Heart right ventricle (tissue), 16 donors: ENCODE measurements at regions not wholly inside any gene's neighbourhood (a gene's known extent, or its start where the extent isn't known, plus 50 kb on each side); places are given as distances from the start of the nearest gene placed in this dataset.

Experiments
- ATAC-seq, 8 donors: fragments of 200-7000 bp; cut with Tn5 transposase; one replicate each; pipeline ENCODE4 v1.9.1; 2020; ENCODE audit warnings: mild to moderate bottlenecking in 8 of 8, moderate library complexity in 8 of 8, moderate number of reproducible peaks in 1 of 8
- DNase-seq, 2 donors: peaks; one replicate each; pipeline ENCODE4 v3.0.0-alpha.2; 2020
- H3K27ac ChIP-seq, 10 donors: fragments of 200-600 bp; sonication (generic) in 2 of 10; one replicate each; pipeline versions ENCODE4 v1.5.0 to v1.8.0; 2020 to 2022; ENCODE audit warnings: mild to moderate bottlenecking in 3 of 10
- H3K27me3 ChIP-seq, 7 donors: fragments of 200-600 bp; one replicate each; pipeline ENCODE4 v1.8.0; 2021 to 2022; ENCODE audit warnings: mild to moderate bottlenecking in 2 of 7
- H3K36me3 ChIP-seq, 9 donors: fragments of 200-600 bp; sonication (generic) in 1 of 9; one replicate each; pipeline versions ENCODE4 v1.5.0 to v1.8.0; 2020 to 2022; ENCODE audit warnings: mild to moderate bottlenecking in 2 of 9
- H3K4me1 ChIP-seq, 9 donors: fragments of 200-600 bp; sonication (generic) in 1 of 9; one replicate each; pipeline versions ENCODE4 v1.5.0 to v1.8.0; 2020 to 2022; ENCODE audit warnings: mild to moderate bottlenecking in 4 of 9
- H3K4me3 ChIP-seq, 10 donors: fragments of 200-600 bp; sonication (generic) in 2 of 10; one replicate each; pipeline versions ENCODE4 v1.5.0 to v1.8.0; 2020 to 2022; ENCODE audit warnings: mild to moderate bottlenecking in 7 of 10, moderate library complexity in 2 of 10
- H3K9me3 ChIP-seq, 11 donors: fragments of 200-600 bp in 10 of 11; sonication (generic) in 2 of 11; one replicate each; pipeline versions ENCODE4 v1.5.0 to v1.8.0; 2013 to 2022; ENCODE audit warnings: mild to moderate bottlenecking in 2 of 11, control low read depth in 1 of 11, moderate library complexity in 1 of 11
- CTCF ChIP-seq, 9 donors: fragments of 200-600 bp; sonication (generic) in 2 of 9; IDR thresholded peaks; one replicate each; pipeline versions ENCODE4 v1.5.0 to v1.8.0; 2021 to 2022; ENCODE audit warnings: antibody characterized with exemption in 9 of 9, mild to moderate bottlenecking in 5 of 9, moderate library complexity in 1 of 9
- WGBS, 2 donors: extraction: QIAGEN DNeasy Blood & Tissue Kit; methylation state at CpG; one replicate each; pipeline ENCODE4 v1.1.7; 2013; ENCODE audit warnings: inconsistent platforms in 1 of 2; 5-methylcytosine and 5-hydroxymethylcytosine counted together
- intact Hi-C, 10 donors: fragments of 100-400 bp; cut with DNase I; formaldehyde crosslinking; loops; one replicate each; pipeline versions ENCODE4 v1.11.1 to v1.14.2; 2022
- donor health status: Arrhythmogenic right ventricular cardiomyopathy.
- donor health status: ischemic (EF 13 %, LVEDD 7.1; RV severe dilation, severe dysfunction).
- donor health status: healthy with polysubstance abuse.
- donor health status: DM: no; HTN: yes; CAD: no.
- donor health status: DM: no; HTN: no; CAD: no.
- donor health status: ischemic (EF 25% LVEDD 6.9; RV normal size, moderate dysfunction).
- donor health status: ischemic (EF 25% LVEDD 5.7; RV mildly dilated, moderate dysfunction).
- donor health status: healthy.
- donor health status: DM: yes; HTN: yes; CAD: no.
- donor health status: Ischemic cardiomyopathy.
- donor health status: ischemic (EF 35%, LVEDD 5.7; RV mildly dilated, moderate dysfunction).
- donor health status: nonischemic (EF 11% LVEDD 7.7; RV severe dilation, severe dysfunction).
- donor health status: DM: yes; HTN: yes; CAD: no.
- donor health status: PGD.
- donor health status: ischemic (EF 29% LVEDD 5.4; RV normal size, mild dysfunction).
- donor health status: nonischemic (EF 23%, LVEDD 6.1; RV moderate dilation, normal function).

- H3K9me3 ChIP-seq = no peaks in the 10 kb centered on the region
- no peak overlapping the region for H3K4me3 ChIP-seq
- no peaks in the 10 kb centered on the region for H3K36me3 ChIP-seq
- ATAC-seq (no peak), DNase-seq (no peak)
- H3K27ac ChIP-seq = no peak overlapping the region
- TF ChIP-seq CTCF (IDR thresholded peaks at IDR 0.05) = no peak
- H3K27me3 ChIP-seq = no peaks in the 10 kb centered on the region
- intact Hi-C loops = loop anchor here in 1 of 10 donors (10.0 kb wide), 1 partner anchor 104 kb away; no protein-coding TSS in a partner anchor
- WGBS, 2 donors = 92 to 93% methylated on average over 2 of the region's 2 CpGs
- H3K4me1 ChIP-seq = peaks cover 0 to 13% (median 3%) of the 10 kb centered on the region in 9 donors
Measured at GRCh38 chr10:29751240-29751639, 116.5 kb upstream of the SVIL start.

DNA sequence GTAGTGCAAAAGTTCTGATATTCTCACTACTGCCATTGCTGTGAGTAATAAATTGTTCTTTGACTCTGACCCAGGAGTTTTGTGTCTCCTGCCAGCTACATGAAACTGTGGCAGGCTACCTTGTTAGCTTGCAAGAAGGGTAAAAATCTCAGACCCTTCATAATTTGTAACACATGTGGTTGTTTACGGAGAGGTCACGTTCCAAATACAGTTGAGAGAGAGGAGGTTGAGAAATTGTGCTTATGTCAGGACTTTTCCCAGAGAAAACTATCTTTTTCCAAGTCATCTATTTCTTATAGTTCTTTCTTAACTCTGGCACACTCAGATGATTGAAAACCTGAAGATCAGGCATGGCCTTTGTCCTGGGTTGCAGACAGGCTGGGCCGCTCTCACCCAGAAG lies 114.4 kb upstream of the SVIL start:
- H3K27me3 ChIP-seq = no peaks in the 10 kb centered on the region
- intact Hi-C loops = loop anchor here in 1 of 10 donors (5.0 kb wide), 1 partner anchor 33 kb away; no protein-coding TSS in a partner anchor
- peaks cover 0 to 17% (median 7%) of the 10 kb centered on the region in 9 donors for H3K4me1 ChIP-seq
- H3K4me3 ChIP-seq = no peak overlapping the region
- no peaks in the 10 kb centered on the region for H3K9me3 ChIP-seq
- H3K27ac ChIP-seq = no peak overlapping the region
- no peak for TF ChIP-seq CTCF (IDR thresholded peaks at IDR 0.05)
- H3K36me3 ChIP-seq = no peaks in the 10 kb centered on the region
- no peak for ATAC-seq
- DNase-seq = no peak
- WGBS, 2 donors = 93 to 96% methylated on average over 3 of the region's 3 CpGs

- no peak for TF ChIP-seq CTCF (IDR thresholded peaks at IDR 0.05)
- intact Hi-C loops = loop anchor here in 1 of 10 donors (5.0 kb wide), 1 partner anchor 34 kb away; no protein-coding TSS in a partner anchor
Measured at GRCh38 chr10:29748109-29748650, 113.4 kb upstream of the SVIL start.

DNA sequence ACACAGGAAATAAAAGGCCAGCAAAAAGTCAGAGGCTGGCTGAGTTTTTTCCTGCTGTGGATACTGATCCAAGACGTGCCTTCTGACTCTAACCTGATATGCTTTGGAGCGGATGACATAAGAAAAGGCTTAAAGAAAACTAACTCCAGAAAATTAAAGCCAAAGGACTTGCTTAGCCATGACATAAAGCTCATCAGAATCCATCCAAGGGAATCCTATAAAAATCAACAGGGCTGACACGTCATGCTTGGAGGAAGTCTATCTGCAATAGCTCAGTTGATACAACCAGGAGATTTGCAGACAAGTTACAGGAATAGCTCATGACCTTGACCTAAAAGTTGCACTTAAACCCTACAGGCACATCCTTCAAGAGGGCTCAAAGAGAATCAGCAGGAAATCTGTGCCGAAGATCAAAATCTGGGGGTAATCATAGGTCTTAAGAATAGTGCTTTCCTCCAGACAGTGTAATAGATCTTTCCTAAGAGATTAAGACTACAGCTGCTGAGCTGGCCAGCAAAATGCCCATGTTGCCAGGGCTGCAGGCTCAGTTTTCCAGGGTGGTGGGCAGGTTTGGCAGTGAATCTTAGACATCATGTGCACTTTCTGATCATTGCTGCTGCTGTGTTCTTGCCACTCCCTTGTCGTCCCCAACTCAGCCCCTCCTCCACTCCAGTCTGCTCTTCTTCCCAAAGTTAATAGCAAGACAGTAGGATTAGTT lies 111.5 kb upstream of the SVIL start:
- DNase-seq = no peak
- no peak for TF ChIP-seq CTCF (IDR thresholded peaks at IDR 0.05)
- Histone ChIP-seq H3K27ac (peak overlapping the region in 1 of 10 donors; percentile 20), H3K4me3 (no peak overlapping the region), H3K4me1 (peaks cover 0 to 17% (median 7%) of the 10 kb centered on the region in 9 donors), H3K36me3 (no peaks in the 10 kb centered on the region), H3K9me3 (no peaks in the 10 kb centered on the region), H3K27me3 (no peaks in the 10 kb centered on the region)
- ATAC-seq = peak in 5 of 8 donors; percentile 24 to 52 (median 41)
- intact Hi-C loops = loop anchor here in 1 of 10 donors (5.0 kb wide), 1 partner anchor 36 kb away; no protein-coding TSS in a partner anchor
- 35 to 39% methylated on average over 5 of the region's 5 CpGs for WGBS, 2 donors

More at GRCh38 chr10:29748109-29748650, 113.4 kb upstream of the SVIL start:
- Histone ChIP-seq H3K36me3 (no peaks in the 10 kb centered on the region), H3K4me1 (peaks cover 0 to 17% (median 7%) of the 10 kb centered on the region in 9 donors), H3K27me3 (no peaks in the 10 kb centered on the region), H3K4me3 (no peak overlapping the region), H3K27ac (no peak overlapping the region), H3K9me3 (no peaks in the 10 kb centered on the region)
- DNase-seq (no peak), ATAC-seq (no peak)
- WGBS, 2 donors = 78 to 86% methylated on average over 3 of the region's 3 CpGs
